GM03348 (cell line): ENCODE measurements at regions not wholly inside any gene's neighbourhood (a gene's known extent, or its start where the extent isn't known, plus 50 kb on each side); places are given as distances from the start of the nearest gene placed in this dataset.

Source experiments
- DNase-seq: peaks from one replicate; pipeline ENCODE4 v3.0.0; 2012; ENCODE audit warnings: low spot score

DNA sequence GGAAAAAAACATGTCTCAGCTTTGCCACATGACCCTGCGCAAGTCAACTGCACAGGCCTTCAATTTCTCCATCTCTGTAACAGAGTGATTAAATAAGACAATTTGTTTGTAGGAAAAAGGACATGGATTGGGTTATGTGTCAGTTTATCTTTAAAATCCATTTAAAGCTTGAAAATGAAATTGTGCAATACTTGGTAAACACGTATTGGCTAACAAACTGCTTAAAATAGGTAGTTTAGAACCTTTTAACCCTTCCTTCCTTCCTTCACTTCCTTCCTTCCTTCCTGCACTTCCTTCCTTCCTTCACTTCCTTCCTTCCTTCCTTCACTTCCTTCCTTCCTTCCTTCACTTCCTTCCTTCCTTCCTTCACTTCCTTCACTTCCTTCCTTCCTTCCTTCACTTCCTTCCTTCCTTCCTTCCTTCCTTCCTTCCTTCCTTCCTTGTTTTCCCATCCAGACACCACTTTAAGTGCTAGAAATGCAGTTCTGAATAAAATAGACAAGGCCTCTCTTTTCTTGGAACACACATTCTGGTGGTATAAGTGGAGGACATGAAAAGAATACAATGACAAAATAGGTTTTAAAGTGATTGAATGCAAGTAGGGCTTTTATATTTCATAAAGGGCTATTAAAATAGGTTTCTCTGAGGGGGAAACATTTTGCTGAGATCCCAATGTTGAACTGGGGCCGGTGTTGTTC, 130.2 kb upstream of the TP63 start:
- no peak for DNase-seq

DNA sequence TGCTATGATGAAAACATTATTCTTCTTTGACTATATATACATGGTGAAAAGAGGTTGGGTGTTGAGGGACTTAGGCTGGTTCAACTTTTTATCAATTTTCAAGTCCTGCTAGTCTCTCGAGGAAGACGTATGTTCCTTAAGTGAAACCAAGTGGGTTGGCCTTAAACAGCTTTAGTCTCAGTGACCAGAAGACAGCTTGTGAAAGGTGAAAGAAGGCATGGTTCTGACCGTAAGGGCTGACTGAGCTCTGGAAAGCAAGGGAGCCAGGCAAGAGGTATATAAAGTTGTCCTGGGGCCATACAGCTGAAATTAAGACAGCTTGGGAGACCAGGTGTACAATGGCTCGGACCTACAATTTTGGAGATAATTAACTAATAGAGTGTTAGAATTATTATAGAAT, 128.9 kb upstream of the TP63 start:
- no peak for DNase-seq

DNA sequence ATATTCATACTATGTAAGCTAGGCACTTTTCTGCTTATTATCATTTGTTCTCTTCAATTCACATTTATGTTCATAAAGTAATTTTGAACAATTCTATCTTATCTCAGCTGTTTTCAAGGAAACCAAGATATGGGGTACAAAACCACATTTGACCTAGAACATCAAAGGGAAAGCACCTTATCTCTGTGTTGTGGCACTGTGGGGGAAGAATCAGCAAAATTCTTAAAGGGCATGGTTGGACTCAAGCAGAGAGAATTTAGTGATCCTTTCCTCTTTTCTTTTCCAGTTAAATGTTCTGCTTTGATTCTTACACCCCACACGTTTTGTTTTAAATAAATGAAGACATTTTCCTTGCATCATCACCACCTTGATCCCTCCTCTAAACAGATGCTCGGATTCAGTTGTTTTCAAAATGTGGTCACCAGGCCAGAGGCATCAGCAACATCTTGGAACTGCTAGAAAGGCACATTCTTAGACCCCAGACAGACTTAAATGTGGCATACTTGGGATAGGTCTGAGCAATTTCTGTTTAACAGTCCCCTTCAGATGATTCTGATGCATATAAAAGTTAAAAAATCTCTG, 128.4 kb upstream of the TP63 start:
- no peak for DNase-seq

GRCh38 chr3:189507856-189508255, 123.3 kb upstream of the TP63 start:
- no peak for DNase-seq

DNA sequence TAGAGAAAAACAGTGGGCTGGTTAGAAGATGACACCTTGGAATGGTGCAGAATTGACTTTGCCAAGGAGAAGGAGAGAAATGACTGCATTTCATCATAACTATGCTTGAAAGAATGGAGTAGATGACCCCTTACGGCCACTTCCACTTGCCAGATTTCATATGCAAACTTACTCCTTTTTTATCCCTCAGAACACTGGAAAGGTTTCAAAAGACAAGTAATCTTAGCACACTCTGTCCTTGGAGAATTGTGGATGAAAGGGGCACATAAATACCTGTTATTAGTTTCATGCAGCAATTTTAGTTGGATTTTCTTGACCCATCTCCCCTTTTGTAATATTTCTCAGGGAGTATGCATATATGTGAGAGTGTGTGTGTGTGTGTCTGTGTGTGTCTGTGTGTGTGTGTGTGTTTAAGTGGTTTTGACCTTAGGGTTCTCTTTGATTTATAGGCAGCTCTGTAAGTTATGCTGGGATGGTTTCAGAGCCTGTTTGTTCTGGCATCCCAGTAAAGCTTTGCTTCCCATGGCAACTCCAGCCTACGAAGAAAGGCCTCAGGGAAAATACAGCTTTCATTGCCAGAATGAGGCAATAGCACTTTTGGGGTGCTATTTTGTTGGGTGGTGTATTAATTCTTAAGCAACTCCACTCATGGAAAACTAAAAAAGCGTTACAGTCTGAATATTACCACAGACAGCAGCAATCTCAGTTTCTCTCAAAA, 122.2 kb upstream of the TP63 start:
- DNase-seq = no peak

- DNase-seq = no peak
These were observed 119.2 kb upstream of the TP63 start for GRCh38 chr3:189512039-189512438.

DNA sequence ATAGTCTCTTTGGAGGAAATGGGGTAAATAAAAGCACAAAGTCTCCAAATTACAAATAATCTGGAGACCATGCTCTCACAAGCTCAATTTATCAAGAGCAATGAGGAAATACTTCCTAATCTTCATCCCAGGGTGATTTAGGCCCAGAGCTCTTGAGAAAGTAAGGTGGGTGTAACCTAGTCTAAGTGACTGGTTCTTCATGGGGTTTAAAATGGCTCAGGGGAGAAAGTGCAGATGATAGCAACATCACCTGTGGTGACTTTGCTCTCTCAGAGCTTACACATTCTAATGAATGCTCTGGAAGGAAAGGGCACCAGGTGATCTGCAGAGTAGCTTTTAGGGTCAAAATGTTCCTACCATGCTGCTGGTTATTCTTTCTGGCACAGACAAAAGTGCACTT, 118.4 kb upstream of the TP63 start:
- no peak for DNase-seq

- DNase-seq = no peak
These were observed 117.7 kb upstream of the TP63 start for GRCh38 chr3:189513281-189514117.

- DNase-seq = peak; percentile 29
These were observed 115.2 kb upstream of the TP63 start for GRCh38 chr3:189516039-189516438.

DNA sequence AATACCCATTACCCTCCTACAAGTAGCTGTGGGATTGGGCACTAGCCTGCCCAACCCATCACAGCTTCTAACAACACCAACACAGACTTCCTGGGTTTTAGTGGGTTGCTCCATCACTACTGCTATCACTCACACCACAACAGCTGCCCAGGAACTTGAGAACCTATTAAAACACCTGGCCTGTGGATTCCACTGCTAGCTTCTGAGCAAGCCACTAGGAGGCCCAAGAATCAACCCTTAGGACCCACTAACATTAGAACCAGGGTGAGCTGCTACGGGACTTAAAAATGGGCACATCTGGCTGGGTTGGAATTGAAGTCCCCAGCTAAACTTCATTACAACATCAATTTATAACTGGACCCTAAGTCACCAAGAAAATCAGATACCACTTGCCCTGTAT, 113.2 kb upstream of the TP63 start:
- no peak for DNase-seq

GRCh38 chr3:189519458-189519857, 111.7 kb upstream of the TP63 start:
- DNase-seq = no peak

DNA sequence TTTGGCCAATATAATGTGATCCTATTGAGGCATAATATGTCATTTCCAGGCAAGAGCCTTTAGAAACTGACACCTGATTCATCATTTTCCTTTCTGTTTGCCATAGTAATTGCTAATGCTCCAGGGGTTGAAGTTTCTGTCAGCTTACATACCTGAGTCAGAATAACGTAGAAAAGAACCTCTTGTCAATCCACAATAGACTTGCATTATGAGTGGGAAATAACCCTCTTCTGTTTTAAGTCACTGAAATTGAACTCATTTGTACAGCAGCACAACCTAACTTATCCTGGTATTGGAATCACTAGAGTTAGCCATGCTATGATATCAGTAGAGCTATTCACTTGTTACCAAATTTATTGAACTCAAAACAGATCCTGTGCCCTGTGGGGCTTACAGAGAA, 101.7 kb upstream of the TP63 start:
- no peak for DNase-seq

- DNase-seq = no peak
These were observed 101.2 kb upstream of the TP63 start for GRCh38 chr3:189529889-189530471.

GRCh38 chr3:189530822-189531221, 100.4 kb upstream of the TP63 start:
- peak; percentile 7 for DNase-seq

GRCh38 chr3:189531271-189531670, 99.9 kb upstream of the TP63 start:
- no peak for DNase-seq

GRCh38 chr3:189534531-189534930, 96.7 kb upstream of the TP63 start:
- no peak for DNase-seq

GRCh38 chr3:189537135-189537534, 94.1 kb upstream of the TP63 start:
- no peak for DNase-seq

- no peak for DNase-seq
These were observed 83.7 kb upstream of the TP63 start for GRCh38 chr3:189547448-189547847.

DNA sequence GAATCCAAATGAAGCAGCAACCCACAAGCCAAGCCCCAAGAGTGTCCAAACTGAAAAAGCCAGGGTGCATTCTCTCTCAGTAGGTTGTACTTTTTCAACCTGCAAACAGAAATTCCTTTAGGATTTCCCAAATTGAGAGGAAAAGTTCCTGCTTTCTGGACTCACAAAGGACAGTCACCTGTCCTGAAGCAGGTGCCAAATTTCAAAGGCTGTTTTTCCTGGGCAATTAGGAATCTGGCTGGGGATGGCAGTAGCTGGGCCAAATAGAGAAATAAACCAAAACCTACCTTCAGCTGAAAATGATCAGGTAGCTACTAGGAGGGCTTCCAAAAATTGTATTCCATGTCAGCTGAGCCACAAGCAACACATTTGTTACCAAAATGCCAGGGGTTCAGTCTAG, 83.1 kb upstream of the TP63 start:
- DNase-seq = no peak

GRCh38 chr3:189551007-189551406, 80.2 kb upstream of the TP63 start:
- DNase-seq = no peak

DNA sequence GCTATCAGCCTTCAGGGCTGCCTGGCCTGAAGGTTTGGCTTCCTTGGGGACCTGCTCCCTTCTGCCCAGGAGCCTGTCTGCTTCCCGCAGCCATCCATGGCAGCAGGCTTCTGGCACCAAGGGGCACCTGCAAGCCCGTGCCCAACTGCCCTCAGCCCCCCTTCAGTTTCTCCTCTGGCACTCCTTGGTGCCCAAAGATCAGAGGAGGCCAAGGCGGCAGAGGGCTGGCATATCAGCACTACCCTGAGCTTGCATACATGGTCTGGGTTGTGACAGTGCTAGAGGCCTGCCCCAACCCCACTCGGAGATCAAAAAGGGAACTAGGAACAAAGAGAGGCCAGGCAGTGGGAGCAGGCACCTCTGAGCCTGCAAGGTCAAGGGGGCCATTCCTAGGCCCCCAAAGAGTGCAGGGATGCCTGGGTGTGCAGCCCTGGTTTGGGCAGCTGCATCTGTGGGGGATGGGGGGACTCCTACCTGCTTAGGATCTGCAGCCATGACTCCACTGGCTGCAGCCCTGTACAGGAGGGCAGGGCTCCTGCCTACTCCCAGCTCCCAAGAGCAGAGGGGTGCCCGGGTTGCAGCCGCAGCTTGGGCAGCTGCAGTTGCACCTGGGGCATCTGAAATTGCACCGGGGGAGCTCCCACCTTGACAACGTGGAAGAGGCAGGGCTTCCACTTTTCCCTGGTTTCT, 76.2 kb upstream of the TP63 start:
- DNase-seq = no peak

DNA sequence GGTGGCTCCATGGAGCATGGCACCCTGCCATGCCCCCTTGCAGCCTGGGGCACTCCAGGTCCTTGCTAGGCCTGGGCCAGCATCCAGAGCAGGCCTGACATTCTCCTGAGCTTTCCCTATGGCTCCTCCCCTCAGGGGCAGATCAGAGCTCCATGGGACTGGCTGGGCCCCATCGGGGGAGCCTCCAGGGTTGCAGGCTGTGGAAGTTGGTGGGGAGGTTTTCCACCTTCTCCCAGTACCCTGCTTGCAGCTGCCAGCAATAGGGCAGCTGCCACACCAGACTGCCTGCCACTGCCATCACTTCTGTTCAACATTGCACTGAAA, 75.7 kb upstream of the TP63 start:
- DNase-seq = no peak
